Heart left ventricle (tissue), 16 donors: ENCODE measurements at regions not wholly inside any gene's neighbourhood (a gene's known extent, or its start where the extent isn't known, plus 50 kb on each side); places are given as distances from the start of the nearest gene placed in this dataset.

Experiments used
- ATAC-seq, 4 donors: fragments of 200-7000 bp; cut with Tn5 transposase; one replicate each; pipeline ENCODE4 v1.9.1; 2020 to 2022; ENCODE audit warnings: moderate library complexity in 4 of 4, mild to moderate bottlenecking in 3 of 4, moderate number of reproducible peaks in 1 of 4
- DNase-seq, 5 donors: peaks; one replicate each; pipeline ENCODE4 v3.0.0-alpha.2; 2020
- H3K27ac ChIP-seq, 12 donors: fragments of 200-600 bp; sonication (generic) in 4 of 12; one replicate each; pipeline versions ENCODE4 v1.5.0 to v1.8.0; 2016 to 2022; ENCODE audit warnings: mild to moderate bottlenecking in 2 of 12
- H3K27me3 ChIP-seq, 9 donors: fragments of 200-600 bp; sonication (generic) in 2 of 9; one replicate each; pipeline versions ENCODE4 v1.5.1 to v1.8.0; 2016 to 2022; ENCODE audit warnings: mild to moderate bottlenecking in 3 of 9
- H3K36me3 ChIP-seq, 9 donors: fragments of 200-600 bp; sonication (generic) in 2 of 9; one replicate each; pipeline versions ENCODE4 v1.5.0 to v1.8.0; 2018 to 2022; ENCODE audit warnings: mild to moderate bottlenecking in 2 of 9
- H3K4me1 ChIP-seq, 12 donors: fragments of 200-600 bp; sonication (generic) in 4 of 12; one replicate each; pipeline versions ENCODE4 v1.5.0 to v1.8.0; 2016 to 2022; ENCODE audit warnings: mild to moderate bottlenecking in 3 of 12
- H3K4me3 ChIP-seq, 12 donors: fragments of 200-600 bp; sonication (generic) in 4 of 12; one replicate each; pipeline versions ENCODE4 v1.5.0 to v1.8.0; 2017 to 2022; ENCODE audit warnings: mild to moderate bottlenecking in 9 of 12, moderate library complexity in 4 of 12
- H3K9me3 ChIP-seq, 12 donors: fragments of 200-600 bp; sonication (generic) in 4 of 12; one replicate each; pipeline versions ENCODE4 v1.5.0 to v1.8.0; 2016 to 2022; ENCODE audit warnings: mild to moderate bottlenecking in 1 of 12
- CTCF ChIP-seq, 12 donors: fragments of 200-600 bp; sonication (generic) in 4 of 12; IDR thresholded peaks; one replicate each; pipeline versions ENCODE4 v1.5.0 to v1.8.0; 2018 to 2022; ENCODE audit warnings: antibody characterized with exemption in 12 of 12, mild to moderate bottlenecking in 5 of 12
- POLR2A ChIP-seq, 2 donors: fragments of 450-650 bp; IDR thresholded peaks; one replicate each; pipeline ENCODE4 v1.6.1; 2017; ENCODE audit warnings: antibody characterized with exemption in 2 of 2, mild to moderate bottlenecking in 2 of 2, moderate library complexity in 2 of 2
- WGBS, 4 donors: extraction: QIAGEN DNeasy Blood & Tissue Kit in 2 of 4; methylation state at CpG; one replicate each; pipeline versions ENCODE4 v1.1.5 to v1.1.7; 2013 to 2018; 5-methylcytosine and 5-hydroxymethylcytosine counted together
- intact Hi-C, 10 donors: fragments of 100-400 bp; cut with DNase I; formaldehyde crosslinking; loops; one replicate each; pipeline versions ENCODE4 v1.11.1 to v1.14.2; 2022
- donor health status: ischemic (EF 13 %, LVEDD 7.1; RV severe dilation, severe dysfunction).
- donor health status: healthy with polysubstance abuse.
- donor health status: DM: no; HTN: yes; CAD: no.
- donor health status: DM: no; HTN: no; CAD: no.
- donor health status: ischemic (EF 25% LVEDD 6.9; RV normal size, moderate dysfunction).
- donor health status: ischemic (EF 25% LVEDD 5.7; RV mildly dilated, moderate dysfunction).
- donor health status: healthy.
- donor health status: DM: yes; HTN: yes; CAD: no.
- donor health status: ischemic (EF 35%, LVEDD 5.7; RV mildly dilated, moderate dysfunction).
- donor health status: nonischemic (EF 11% LVEDD 7.7; RV severe dilation, severe dysfunction).
- donor health status: DM: yes; HTN: yes; CAD: no.
- donor health status: PGD.
- donor health status: ischemic (EF 29% LVEDD 5.4; RV normal size, mild dysfunction).
- donor health status: nonischemic (EF 23%, LVEDD 6.1; RV moderate dilation, normal function).

GRCh38 chr12:4169531-4169930 lies 104.0 kb upstream of the CCND2 start:
- no peaks in the 10 kb centered on the region for H3K36me3 ChIP-seq
- TF ChIP-seq POLR2A (IDR thresholded peaks at IDR 0.05) (no peak), CTCF (IDR thresholded peaks at IDR 0.05) (no peak)
- H3K9me3 ChIP-seq, result no peaks in the 10 kb centered on the region
- no peak overlapping the region for H3K27ac ChIP-seq
- WGBS, 4 donors, result 83 to 89% (median 86%) methylated on average over 5 of the region's 5 CpGs
- ATAC-seq (no peak), DNase-seq (no peak)
- H3K4me3 ChIP-seq, result no peak overlapping the region
- intact Hi-C loops, result no loop called here
- H3K4me1 ChIP-seq, result peaks cover 0 to 10% (median 2%) of the 10 kb centered on the region in 12 donors
- no peaks in the 10 kb centered on the region for H3K27me3 ChIP-seq

- ATAC-seq (no peak), DNase-seq (no peak)
- no peaks in the 10 kb centered on the region for H3K9me3 ChIP-seq
- intact Hi-C loops, result no loop called here
- TF ChIP-seq CTCF (IDR thresholded peaks at IDR 0.05) (no peak), POLR2A (IDR thresholded peaks at IDR 0.05) (no peak)
- H3K27me3 ChIP-seq, result no peaks in the 10 kb centered on the region
- H3K36me3 ChIP-seq, result no peaks in the 10 kb centered on the region
- no peak overlapping the region for H3K27ac ChIP-seq
- H3K4me3 ChIP-seq, result no peak overlapping the region
- 68 to 76% (median 73%) methylated on average over 6 of the region's 6 CpGs for WGBS, 4 donors
- H3K4me1 ChIP-seq, result peaks cover 0 to 15% (median 4%) of the 10 kb centered on the region in 12 donors
These were observed 105.5 kb upstream of the CCND2 start for GRCh38 chr12:4168036-4168435.

- H3K4me3 ChIP-seq, result peak overlapping the region; percentile 23 to 61 (median 51)
- TF ChIP-seq CTCF (IDR thresholded peaks at IDR 0.05) (no peak), POLR2A (IDR thresholded peaks at IDR 0.05) (no peak)
- DNase-seq (peak; percentile 58 to 78 (median 70)), ATAC-seq (peak; percentile 61 to 93 (median 91))
- WGBS, 4 donors, result 10 to 12% (median 11%) methylated on average over 60 to 63 of the region's 63 CpGs
- H3K36me3 ChIP-seq, result no peaks in the 10 kb centered on the region
- peaks cover 0 to 15% (median 4%) of the 10 kb centered on the region in 12 donors for H3K4me1 ChIP-seq
- H3K9me3 ChIP-seq, result no peaks in the 10 kb centered on the region
- peak overlapping the region in 10 of 12 donors; percentile 3 to 80 (median 58) for H3K27ac ChIP-seq
- H3K27me3 ChIP-seq, result no peaks in the 10 kb centered on the region
- intact Hi-C loops, result no loop called here
These were observed 108.7 kb upstream of the CCND2 start for GRCh38 chr12:4164559-4165558.

GRCh38 chr12:4164188-4164558 lies 109.4 kb upstream of the CCND2 start:
- intact Hi-C loops, result no loop called here

More at GRCh38 chr12:4164188-4164558, 109.4 kb upstream of the CCND2 start:
- Histone ChIP-seq H3K27me3 (no peaks in the 10 kb centered on the region), H3K4me3 (peak overlapping the region in 11 of 12 donors; percentile 23 to 61 (median 52)), H3K36me3 (no peaks in the 10 kb centered on the region), H3K9me3 (no peaks in the 10 kb centered on the region), H3K4me1 (peaks cover 0 to 15% (median 4%) of the 10 kb centered on the region in 12 donors), H3K27ac (peak overlapping the region in 5 of 12 donors; percentile 34 to 80 (median 63))
- WGBS, 4 donors, result 56 to 63% (median 58%) methylated on average over 12 of the region's 12 CpGs
- no peak for ATAC-seq
- no peak for DNase-seq
- TF ChIP-seq POLR2A (IDR thresholded peaks at IDR 0.05) (no peak), CTCF (IDR thresholded peaks at IDR 0.05) (no peak)
